ENCODE measurements at regions not wholly inside any gene's neighbourhood (a gene's known extent, or its start where the extent isn't known, plus 50 kb on each side); places are given as distances from the start of the nearest gene placed in this dataset.

GRCh38 chr5:38193015-38193581 is 65.3 kb upstream of the EGFLAM start:
- Mint-ChIP-seq H3K36me3 (no peaks in the 10 kb centered on the region), H3K27me3 (ENCODE audit: low read depth in 3 of 3) (peaks cover 5 to 22% (median 14%) of the 10 kb centered on the region in 3 donors), H3K4me3 (no peak overlapping the region), H3K27ac (no peak overlapping the region), H3K9me3 (peaks cover 0 to 3% (median 0%) of the 10 kb centered on the region in 7 donors), H3K4me1 (peaks cover 4% of the 10 kb centered on the region)
- 31% methylated on average over 10 of the region's 13 CpGs for WGBS (ENCODE audit: insufficient coverage)
- DNase-seq = peak; percentile 12 to 18 (median 14)
- Histone ChIP-seq H3K4me1 (ENCODE audit: control insufficient read depth in 1 of 2, insufficient read depth in 2 of 2, low read length in 2 of 2) (no peaks in the 10 kb centered on the region), H3K9me3 (replicated peaks in 1 of 2; ENCODE audit: control insufficient read depth in 1 of 2, insufficient read depth in 1 of 2, low read length in 2 of 2) (no peaks in the 10 kb centered on the region), H3K79me2 (ENCODE audit: insufficient read depth, low read length) (no peaks in the 10 kb centered on the region), H3K27ac (ENCODE audit: low read depth in 1 of 2, low read length in 2 of 2) (no peak overlapping the region), H3K36me3 (replicated peaks in 1 of 2; ENCODE audit: control insufficient read depth in 1 of 2, insufficient read depth in 2 of 2, low read length in 2 of 2) (no peaks in the 10 kb centered on the region), H3K4me3 (replicated peaks in 1 of 3; ENCODE audit: low read depth in 2 of 3, low read length in 3 of 3) (no peak overlapping the region), H2AFZ (ENCODE audit: insufficient read depth, low read depth, low read length, poor library complexity, severe bottlenecking) (no peak overlapping the region), H3K4me2 (replicated peaks; ENCODE audit: extremely low read depth, low read length, poor library complexity, severe bottlenecking) (no peak overlapping the region), H3K27me3 (ENCODE audit: control insufficient read depth in 2 of 2, insufficient read depth in 2 of 2, low read length in 2 of 2) (peaks cover 3 to 5% of the 10 kb centered on the region in 2 donors), H4K20me1 (ENCODE audit: insufficient read depth, low read length) (no peaks in the 10 kb centered on the region), H3K9ac (ENCODE audit: insufficient read depth, low read length, poor library complexity, severe bottlenecking) (no peak overlapping the region)
- TF ChIP-seq CTCF (IDR thresholded peaks at IDR 0.05) = peak; percentile 85
- intact Hi-C loops (cut with micrococcal nuclease) = loop anchor here (5.0 to 10.0 kb wide), 3 partner anchors 356 to 778 kb away; no protein-coding TSS in a partner anchor

- H3K9me3 Mint-ChIP-seq = peaks cover 0 to 3% (median 0%) of the 10 kb centered on the region in 7 donors
- Histone ChIP-seq H3K79me2 (ENCODE audit: insufficient read depth, low read length) (no peaks in the 10 kb centered on the region), H3K4me2 (replicated peaks; ENCODE audit: extremely low read depth, low read length, poor library complexity, severe bottlenecking) (no peak overlapping the region), H4K20me1 (ENCODE audit: insufficient read depth, low read length) (no peaks in the 10 kb centered on the region), H2AFZ (ENCODE audit: insufficient read depth, low read depth, low read length, poor library complexity, severe bottlenecking) (no peak overlapping the region), H3K4me1 (ENCODE audit: control insufficient read depth in 1 of 2, insufficient read depth in 2 of 2, low read length in 2 of 2) (no peaks in the 10 kb centered on the region), H3K9me3 (replicated peaks in 1 of 2; ENCODE audit: control insufficient read depth in 1 of 2, insufficient read depth in 1 of 2, low read length in 2 of 2) (no peaks in the 10 kb centered on the region), H3K27me3 (ENCODE audit: control insufficient read depth in 2 of 2, insufficient read depth in 2 of 2, low read length in 2 of 2) (peaks cover 3 to 5% of the 10 kb centered on the region in 2 donors), H3K27ac (ENCODE audit: low read depth in 1 of 2, low read length in 2 of 2) (no peak overlapping the region), H3K4me3 (replicated peaks in 1 of 3; ENCODE audit: low read depth in 2 of 3, low read length in 3 of 3) (no peak overlapping the region), H3K36me3 (replicated peaks in 1 of 2; ENCODE audit: control insufficient read depth in 1 of 2, insufficient read depth in 2 of 2, low read length in 2 of 2) (no peaks in the 10 kb centered on the region), H3K9ac (ENCODE audit: insufficient read depth, low read length, poor library complexity, severe bottlenecking) (no peak overlapping the region)
- intact Hi-C loops (cut with micrococcal nuclease) = loop anchor here (5.0 to 10.0 kb wide), 3 partner anchors 354 to 777 kb away; no protein-coding TSS in a partner anchor
- no peaks in the 10 kb centered on the region for H3K36me3 Mint-ChIP-seq
- peaks cover 5 to 22% (median 13%) of the 10 kb centered on the region in 3 donors for H3K27me3 Mint-ChIP-seq (ENCODE audit: low read depth in 3 of 3)
- H3K4me1 Mint-ChIP-seq = peaks cover 4% of the 10 kb centered on the region
- DNase-seq = no peak
- no peak for TF ChIP-seq CTCF (IDR thresholded peaks at IDR 0.05)
- H3K27ac Mint-ChIP-seq = peak overlapping the region in 1 of 7 donors; percentile 53
- no peak overlapping the region for H3K4me3 Mint-ChIP-seq
Measured at GRCh38 chr5:38191693-38192092, 66.7 kb upstream of the EGFLAM start.

All from CD14-positive monocyte (primary cell).